GM19043 (cell line): ENCODE measurements at regions not wholly inside any gene's neighbourhood (a gene's known extent, or its start where the extent isn't known, plus 50 kb on each side); places are given as distances from the start of the nearest gene placed in this dataset.
"Not testable (repeated sequence)": the region's sequence is repeated elsewhere in the genome, so short reads cannot be mapped to it uniquely, and the experiment has no call there.

Experiments
- ATAC-seq: cut with Tn5 transposase; IDR thresholded peaks from one replicate; pipeline ENCODE4 v1.9.1; 2021; ENCODE audit warnings: low read depth; ENCODE audit not compliant: unreplicated experiment

GRCh38 chr4:49117951-49118350, 131.9 kb downstream of the CWH43 start:
- not testable (repeated sequence) for ATAC-seq

GRCh38 chr4:49118379-49119212, 132.5 kb downstream of the CWH43 start:
- ATAC-seq: not testable (repeated sequence)

- ATAC-seq: not testable (repeated sequence)
These were observed 133.3 kb downstream of the CWH43 start for GRCh38 chr4:49119345-49119744.

GRCh38 chr4:49120042-49120779, 134.1 kb downstream of the CWH43 start:
- ATAC-seq: not testable (repeated sequence)

GRCh38 chr4:49120804-49121203, 134.7 kb downstream of the CWH43 start:
- not testable (repeated sequence) for ATAC-seq

GRCh38 chr4:49126443-49126842, 140.4 kb downstream of the CWH43 start:
- ATAC-seq: not testable (repeated sequence)

GRCh38 chr4:49126858-49127257, 140.8 kb downstream of the CWH43 start:
- not testable (repeated sequence) for ATAC-seq

- not testable (repeated sequence) for ATAC-seq
These were observed 143.3 kb downstream of the CWH43 start for GRCh38 chr4:49129385-49129784.

GRCh38 chr4:49129870-49130269, 143.8 kb downstream of the CWH43 start:
- ATAC-seq: not testable (repeated sequence)

GRCh38 chr4:49130724-49131123, 144.6 kb downstream of the CWH43 start:
- ATAC-seq: not testable (repeated sequence)

GRCh38 chr4:49137043-49137442, 151.0 kb downstream of the CWH43 start:
- ATAC-seq: peak; percentile 45

- ATAC-seq: not testable (repeated sequence)
These were observed 151.9 kb downstream of the CWH43 start for GRCh38 chr4:49137961-49138360.

GRCh38 chr4:49138818-49139217, 152.7 kb downstream of the CWH43 start:
- not testable (repeated sequence) for ATAC-seq

- ATAC-seq: not testable (repeated sequence)
These were observed 153.4 kb downstream of the CWH43 start for GRCh38 chr4:49139513-49139912.

- not testable (repeated sequence) for ATAC-seq
These were observed 154.3 kb downstream of the CWH43 start for GRCh38 chr4:49140351-49140750.

GRCh38 chr4:49141955-49142354, 155.9 kb downstream of the CWH43 start:
- not testable (repeated sequence) for ATAC-seq

GRCh38 chr4:49147143-49147542, 161.1 kb downstream of the CWH43 start:
- not testable (repeated sequence) for ATAC-seq

- ATAC-seq: not testable (repeated sequence)
These were observed 161.5 kb downstream of the CWH43 start for GRCh38 chr4:49147596-49147995.

GRCh38 chr4:49149006-49149975, 163.2 kb downstream of the CWH43 start:
- ATAC-seq: peak; percentile 51

GRCh38 chr4:49150351-49151083, 164.4 kb downstream of the CWH43 start:
- not testable (repeated sequence) for ATAC-seq
